Neural crest cell (in vitro differentiated cells): ENCODE measurements at regions not wholly inside any gene's neighbourhood (a gene's known extent, or its start where the extent isn't known, plus 50 kb on each side); places are given as distances from the start of the nearest gene placed in this dataset.

ENCODE experiments used
- DNase-seq: peaks from one replicate; pipeline ENCODE4 v3.0.0; 2021; ENCODE audit warnings: low read depth, mixed read lengths, low spot score
- H3K27ac Mint-ChIP-seq: one replicate; pipeline ENCODE4 v1.8.0; 2021; ENCODE audit warnings: mild to moderate bottlenecking, mixed read lengths; ENCODE audit not compliant: unreplicated experiment
- H3K27me3 Mint-ChIP-seq: 2 replicates; pipeline ENCODE4 v1.8.0; 2021; ENCODE audit warnings: low read depth, mild to moderate bottlenecking, mixed read lengths
- H3K36me3 Mint-ChIP-seq: 2 replicates; pipeline ENCODE4 v1.8.0; 2021; ENCODE audit warnings: low read depth, mild to moderate bottlenecking, mixed read lengths
- H3K4me1 Mint-ChIP-seq: 2 replicates; pipeline ENCODE4 v1.8.0; 2021; ENCODE audit warnings: mixed read lengths
- H3K4me3 Mint-ChIP-seq: one replicate; pipeline ENCODE4 v1.8.0; 2021; ENCODE audit warnings: mild to moderate bottlenecking, mixed read lengths
- H3K9me3 Mint-ChIP-seq: 2 replicates; pipeline ENCODE4 v1.8.0; 2021; ENCODE audit warnings: mixed read lengths
- CTCF ChIP-seq: fragments of 200-600 bp; sonication (generic); conservative IDR thresholded peaks from 2 replicates; pipeline ENCODE4 v1.5.0; 2021; ENCODE audit warnings: antibody characterized with exemption, mild to moderate bottlenecking

GRCh38 chr2:71858071-71858470 lies 289.6 kb downstream of the CYP26B1 start:
- H3K27me3 Mint-ChIP-seq = peaks cover 2% of the 10 kb centered on the region
- no peaks in the 10 kb centered on the region for H3K36me3 Mint-ChIP-seq

GRCh38 chr2:71857636-71858035 lies 290.0 kb downstream of the CYP26B1 start:
- H3K4me3 Mint-ChIP-seq = no peak overlapping the region
- peaks cover 12% of the 10 kb centered on the region for H3K9me3 Mint-ChIP-seq
- no peaks in the 10 kb centered on the region for H3K36me3 Mint-ChIP-seq
- H3K4me1 Mint-ChIP-seq = no peaks in the 10 kb centered on the region
- no peak for TF ChIP-seq CTCF
- peaks cover 2% of the 10 kb centered on the region for H3K27me3 Mint-ChIP-seq
- no peak for DNase-seq
- H3K27ac Mint-ChIP-seq = no peak overlapping the region

More at GRCh38 chr2:71858071-71858470, 289.6 kb downstream of the CYP26B1 start:
- no peak for TF ChIP-seq CTCF
- H3K4me3 Mint-ChIP-seq = no peak overlapping the region
- H3K27ac Mint-ChIP-seq = no peak overlapping the region
- H3K4me1 Mint-ChIP-seq = no peaks in the 10 kb centered on the region
- DNase-seq = no peak
- H3K9me3 Mint-ChIP-seq = peaks cover 12% of the 10 kb centered on the region

GRCh38 chr2:71856773-71857525 lies 290.7 kb downstream of the CYP26B1 start:
- Mint-ChIP-seq H3K36me3 (no peaks in the 10 kb centered on the region), H3K4me1 (no peaks in the 10 kb centered on the region), H3K9me3 (peaks cover 12% of the 10 kb centered on the region), H3K27ac (no peak overlapping the region), H3K27me3 (peaks cover 2% of the 10 kb centered on the region), H3K4me3 (no peak overlapping the region)
- DNase-seq = no peak
- no peak for TF ChIP-seq CTCF

- Mint-ChIP-seq H3K4me3 (no peak overlapping the region), H3K27ac (no peak overlapping the region), H3K36me3 (no peaks in the 10 kb centered on the region), H3K4me1 (no peaks in the 10 kb centered on the region), H3K9me3 (peaks cover 12% of the 10 kb centered on the region), H3K27me3 (no peaks in the 10 kb centered on the region)
- no peak for TF ChIP-seq CTCF
- no peak for DNase-seq
Measured at GRCh38 chr2:71853858-71854257, 293.8 kb downstream of the CYP26B1 start.

- DNase-seq = no peak
- H3K9me3 Mint-ChIP-seq = peaks cover 9% of the 10 kb centered on the region
- TF ChIP-seq CTCF = no peak
- H3K27me3 Mint-ChIP-seq = no peaks in the 10 kb centered on the region
- H3K36me3 Mint-ChIP-seq = no peaks in the 10 kb centered on the region
- no peak overlapping the region for H3K4me3 Mint-ChIP-seq
- no peak overlapping the region for H3K27ac Mint-ChIP-seq
- H3K4me1 Mint-ChIP-seq = no peaks in the 10 kb centered on the region
Measured at GRCh38 chr2:71852141-71852711, 295.4 kb downstream of the CYP26B1 start.
